ENCODE measurements at regions not wholly inside any gene's neighbourhood (a gene's known extent, or its start where the extent isn't known, plus 50 kb on each side); places are given as distances from the start of the nearest gene placed in this dataset.

DNA sequence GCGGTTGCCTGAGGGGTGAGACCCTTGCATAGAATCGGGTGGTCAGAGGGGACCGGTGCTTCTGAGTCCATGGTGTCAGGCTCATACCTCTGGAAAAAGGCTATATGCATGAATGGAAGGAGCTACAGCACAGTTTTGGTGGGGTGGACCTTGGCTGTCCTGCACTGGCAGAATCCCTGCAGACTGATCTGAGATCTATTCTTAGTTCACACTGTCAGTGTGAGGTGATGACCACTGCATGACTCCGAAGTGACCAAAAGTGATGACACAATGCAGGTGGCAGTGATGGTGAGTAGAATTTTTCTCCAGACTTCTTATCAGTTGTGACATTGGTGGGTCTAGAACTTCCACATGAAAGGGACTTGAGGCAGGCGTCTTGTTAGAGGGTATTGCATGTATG lies 105.2 kb upstream of the SLC28A3 start:
- Histone ChIP-seq H3K9me3 (no peaks in the 10 kb centered on the region), H3K36me3 (no peaks in the 10 kb centered on the region), H3K4me1 (peaks cover 0 to 5% (median 0%) of the 10 kb centered on the region in 9 donors), H3K27ac (no peak overlapping the region), H3K27me3 (no peaks in the 10 kb centered on the region), H3K4me3 (no peak overlapping the region)
- WGBS, 2 donors: 72 to 75% methylated on average over 5 of the region's 5 CpGs
- TF ChIP-seq CTCF (IDR thresholded peaks at IDR 0.05): no peak
- DNase-seq (no peak), ATAC-seq (peak in 6 of 8 donors; percentile 42 to 87 (median 80))
- intact Hi-C loops (cut with DNase I): no loop called here

GRCh38 chr9:84447305-84447704 lies 106.7 kb upstream of the SLC28A3 start:
- 86 to 88% methylated on average over 2 of the region's 2 CpGs for WGBS, 2 donors
- Histone ChIP-seq H3K4me1 (peaks cover 0 to 5% (median 0%) of the 10 kb centered on the region in 9 donors), H3K9me3 (no peaks in the 10 kb centered on the region), H3K36me3 (no peaks in the 10 kb centered on the region), H3K4me3 (no peak overlapping the region), H3K27me3 (peaks cover 0 to 3% (median 0%) of the 10 kb centered on the region in 7 donors), H3K27ac (no peak overlapping the region)
- ATAC-seq (no peak), DNase-seq (no peak)
- TF ChIP-seq CTCF (IDR thresholded peaks at IDR 0.05): no peak
- intact Hi-C loops (cut with DNase I): no loop called here

DNA sequence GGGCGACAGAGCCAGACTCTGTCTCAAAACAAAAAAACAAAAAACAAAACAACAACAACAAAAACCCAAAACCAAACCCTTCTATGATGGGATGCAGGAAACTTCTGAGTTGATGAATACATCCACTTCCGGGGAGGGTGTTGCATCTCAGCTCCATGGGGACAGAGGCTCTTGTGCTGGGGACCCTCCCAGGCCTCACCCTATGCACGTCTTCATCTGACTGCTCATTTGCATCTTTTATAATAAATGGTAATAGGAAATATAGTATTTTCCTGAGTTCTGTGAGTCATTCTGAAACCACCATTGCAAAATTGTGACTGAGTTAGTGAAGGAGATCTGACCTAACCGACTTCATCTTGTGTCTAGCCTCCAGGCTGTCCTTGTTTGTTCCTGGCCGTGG lies 109.5 kb upstream of the SLC28A3 start:
- 71 to 83% methylated on average over 5 of the region's 5 CpGs for WGBS, 2 donors
- intact Hi-C loops (cut with DNase I): no loop called here
- TF ChIP-seq CTCF (IDR thresholded peaks at IDR 0.05): no peak
- H3K4me1 ChIP-seq: peaks cover 0 to 5% (median 0%) of the 10 kb centered on the region in 9 donors
- DNase-seq: no peak
- H3K27ac ChIP-seq: no peak overlapping the region
- ATAC-seq: no peak
- H3K4me3 ChIP-seq: no peak overlapping the region
- no peaks in the 10 kb centered on the region for H3K9me3 ChIP-seq
- H3K27me3 ChIP-seq: peaks cover 0 to 10% (median 0%) of the 10 kb centered on the region in 7 donors
- H3K36me3 ChIP-seq: no peaks in the 10 kb centered on the region

DNA sequence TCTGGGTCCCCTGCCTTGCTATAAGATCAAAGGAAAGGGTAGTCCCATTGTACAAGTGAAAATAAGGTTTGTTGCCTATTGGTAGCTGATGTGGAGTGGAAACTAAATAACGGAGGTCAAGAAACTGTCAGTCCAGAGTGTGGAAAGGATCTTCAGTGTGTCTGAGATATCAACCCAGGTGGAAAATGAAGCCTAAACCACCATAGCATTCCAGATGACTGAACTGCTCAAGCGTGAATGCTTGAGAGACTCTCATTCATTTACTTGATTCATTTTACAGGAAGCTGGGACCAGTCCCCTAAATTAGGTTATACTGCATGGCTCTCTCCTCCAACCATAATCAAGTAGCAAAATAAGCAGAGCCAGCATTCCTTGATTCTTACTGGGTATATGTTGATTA lies 116.0 kb upstream of the SLC28A3 start:
- Histone ChIP-seq H3K4me1 (no peaks in the 10 kb centered on the region), H3K9me3 (peaks cover 0 to 15% (median 0%) of the 10 kb centered on the region in 11 donors), H3K27me3 (peaks cover 0 to 13% (median 0%) of the 10 kb centered on the region in 7 donors)

More for the DNA sequence above, 116.0 kb upstream of the SLC28A3 start:
- Histone ChIP-seq H3K36me3 (no peaks in the 10 kb centered on the region), H3K27ac (no peak overlapping the region), H3K4me3 (no peak overlapping the region)
- intact Hi-C loops (cut with DNase I): no loop called here
- no peak for TF ChIP-seq CTCF (IDR thresholded peaks at IDR 0.05)
- WGBS, 2 donors: 70 to 74% methylated on average over 2 of the region's 2 CpGs
- ATAC-seq: no peak
- DNase-seq: no peak
